AG09309 (cell line): ENCODE measurements at regions not wholly inside any gene's neighbourhood (a gene's known extent, or its start where the extent isn't known, plus 50 kb on each side); places are given as distances from the start of the nearest gene placed in this dataset.

Experiments
- DNase-seq: peaks from one replicate; pipeline ENCODE4 v3.0.0-alpha.2; 2010; ENCODE audit warnings: low read depth
- H3K4me3 ChIP-seq: 2 replicates; pipeline ENCODE4 v1.5.1; 2011; ENCODE audit warnings: mild to moderate bottlenecking, low read depth, low read length, moderate library complexity; ENCODE audit not compliant: control insufficient read depth
- TF ChIP-seq, protein P1 (sequence below): IDR thresholded peaks from 2 replicates; pipeline ENCODE4 v1.5.1; 2011; ENCODE audit warnings: mild to moderate bottlenecking, low read depth, low read length, inconsistent platforms; ENCODE audit not compliant: insufficient read depth, control insufficient read depth; ENCODE audit errors: missing control alignments

GRCh38 chr4:38559374-38559773 is 104.6 kb upstream of the KLF3 start:
- TF ChIP-seq, protein P1, sequence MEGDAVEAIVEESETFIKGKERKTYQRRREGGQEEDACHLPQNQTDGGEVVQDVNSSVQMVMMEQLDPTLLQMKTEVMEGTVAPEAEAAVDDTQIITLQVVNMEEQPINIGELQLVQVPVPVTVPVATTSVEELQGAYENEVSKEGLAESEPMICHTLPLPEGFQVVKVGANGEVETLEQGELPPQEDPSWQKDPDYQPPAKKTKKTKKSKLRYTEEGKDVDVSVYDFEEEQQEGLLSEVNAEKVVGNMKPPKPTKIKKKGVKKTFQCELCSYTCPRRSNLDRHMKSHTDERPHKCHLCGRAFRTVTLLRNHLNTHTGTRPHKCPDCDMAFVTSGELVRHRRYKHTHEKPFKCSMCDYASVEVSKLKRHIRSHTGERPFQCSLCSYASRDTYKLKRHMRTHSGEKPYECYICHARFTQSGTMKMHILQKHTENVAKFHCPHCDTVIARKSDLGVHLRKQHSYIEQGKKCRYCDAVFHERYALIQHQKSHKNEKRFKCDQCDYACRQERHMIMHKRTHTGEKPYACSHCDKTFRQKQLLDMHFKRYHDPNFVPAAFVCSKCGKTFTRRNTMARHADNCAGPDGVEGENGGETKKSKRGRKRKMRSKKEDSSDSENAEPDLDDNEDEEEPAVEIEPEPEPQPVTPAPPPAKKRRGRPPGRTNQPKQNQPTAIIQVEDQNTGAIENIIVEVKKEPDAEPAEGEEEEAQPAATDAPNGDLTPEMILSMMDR, result no peak
- no peak for DNase-seq
- no peak overlapping the region for H3K4me3 ChIP-seq

DNA sequence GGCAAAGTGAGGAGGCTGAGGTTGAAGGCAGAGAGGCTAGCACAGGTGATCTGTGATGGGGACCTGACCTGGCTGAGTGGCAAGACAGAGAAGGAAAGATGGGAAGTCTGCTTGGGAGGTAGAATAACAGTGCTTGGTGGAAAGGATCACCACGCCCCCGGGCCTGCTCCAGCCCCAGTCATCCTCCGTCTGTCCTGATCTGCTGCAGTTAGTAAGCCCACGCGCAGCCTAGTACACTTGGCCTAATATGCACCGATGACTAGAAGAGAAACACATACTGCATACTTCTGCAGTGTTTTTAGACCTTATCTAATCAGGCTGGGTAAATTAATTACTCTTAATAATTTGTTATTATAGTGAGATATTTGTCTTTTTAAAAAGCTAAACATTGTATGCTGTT is 103.7 kb upstream of the KLF3 start:
- no peak for DNase-seq
- TF ChIP-seq, protein P1, result no peak
- no peak overlapping the region for H3K4me3 ChIP-seq

GRCh38 chr4:38560768-38561558 is 103.0 kb upstream of the KLF3 start:
- TF ChIP-seq, protein P1, result no peak

GRCh38 chr4:38562751-38563198 is 101.2 kb upstream of the KLF3 start:
- TF ChIP-seq, protein P1, result no peak
- no peak for DNase-seq
- no peak overlapping the region for H3K4me3 ChIP-seq

More at GRCh38 chr4:38560768-38561558, 103.0 kb upstream of the KLF3 start:
- no peak overlapping the region for H3K4me3 ChIP-seq
- no peak for DNase-seq

GRCh38 chr4:38563707-38564495 is 100.1 kb upstream of the KLF3 start:
- TF ChIP-seq, protein P1, result no peak
- no peak overlapping the region for H3K4me3 ChIP-seq
- DNase-seq, result no peak

DNA sequence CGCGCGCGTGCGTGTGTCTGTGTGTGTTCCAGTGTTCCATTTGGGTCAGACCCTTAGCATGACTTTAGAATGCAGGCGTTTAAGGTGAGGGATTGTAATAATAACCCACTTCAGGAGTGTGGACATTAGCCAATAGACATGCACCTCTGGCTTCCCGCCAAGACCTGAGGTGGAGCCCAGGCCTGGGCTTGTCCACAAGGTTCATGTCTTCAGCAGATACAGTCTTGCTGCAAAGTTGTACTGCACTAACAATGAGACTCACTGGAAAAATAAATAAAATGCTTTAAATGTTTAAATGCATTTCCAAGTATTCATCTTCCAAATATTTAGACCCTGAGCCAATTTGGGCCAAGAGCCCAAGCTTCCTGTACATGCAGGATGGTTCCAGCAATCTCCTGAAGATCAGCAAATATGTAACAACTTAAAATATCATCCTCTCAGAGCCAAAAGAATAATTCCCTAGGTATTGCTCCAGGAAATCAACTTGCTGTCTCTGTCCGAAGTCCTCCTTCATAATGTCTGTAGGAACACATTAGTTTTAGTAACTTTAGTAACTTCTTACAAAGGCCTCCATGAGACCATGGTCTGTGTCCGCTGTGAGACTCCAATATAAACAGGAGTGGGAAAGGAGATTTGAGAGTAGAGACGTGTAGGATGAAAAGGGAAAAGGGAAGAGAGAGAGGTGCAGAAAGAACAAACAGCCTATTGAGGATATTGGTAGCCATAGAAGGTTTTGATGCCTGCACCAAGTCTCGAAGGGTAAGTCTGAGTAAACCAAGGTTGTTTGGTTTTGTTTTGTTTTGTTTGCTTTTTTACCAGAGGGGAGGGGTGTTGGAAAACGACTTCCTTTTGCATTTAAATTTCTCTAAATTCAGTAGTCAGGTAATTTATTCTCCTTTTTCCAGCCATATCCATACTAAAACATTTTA is 98.5 kb upstream of the KLF3 start:
- TF ChIP-seq, protein P1, result no peak
- H3K4me3 ChIP-seq, result no peak overlapping the region
- no peak for DNase-seq
